Activated B cell treated with CpG ODN at 0.5 μM for 24 hours (primary cell): ENCODE measurements at regions not wholly inside any gene's neighbourhood (a gene's known extent, or its start where the extent isn't known, plus 50 kb on each side); places are given as distances from the start of the nearest gene placed in this dataset.

Experiments used
- ATAC-seq: fragments of 200-7000 bp; cut with Tn5 transposase; one replicate; pipeline ENCODE4 v1.10.0; 2021; ENCODE audit warnings: low read depth, mild to moderate bottlenecking, moderate library complexity
- CTCF ChIA-PET: fragments of 350-600 bp; sonication (Branson Sonifier 250); formaldehyde crosslinking; loops from one replicate; lab custom pipeline; 2021; ENCODE audit warnings: antibody characterized with exemption; lab: Charles Lee
- POLR2A ChIA-PET: fragments of 350-600 bp; sonication (Branson Sonifier 250); formaldehyde crosslinking; loops from one replicate; lab custom pipeline; 2021; ENCODE audit warnings: antibody characterized with exemption; lab: Charles Lee
- DNase-seq: peaks from one replicate; pipeline ENCODE4 v3.0.0; 2022
- H3K27ac Mint-ChIP-seq: one replicate; pipeline ENCODE4 v1.8.0; 2020; ENCODE audit warnings: mixed read lengths
- H3K27me3 Mint-ChIP-seq: one replicate; pipeline ENCODE4 v1.8.0; 2021; ENCODE audit warnings: mixed read lengths
- H3K36me3 Mint-ChIP-seq: one replicate; pipeline ENCODE4 v1.8.0; 2021; ENCODE audit warnings: low read depth, mixed read lengths
- H3K4me1 Mint-ChIP-seq: one replicate; pipeline ENCODE4 v1.8.0; 2021; ENCODE audit warnings: mixed read lengths
- H3K4me3 Mint-ChIP-seq: one replicate; pipeline ENCODE4 v1.8.0; 2020; ENCODE audit warnings: mild to moderate bottlenecking, mixed read lengths
- H3K9me3 Mint-ChIP-seq: one replicate; pipeline ENCODE4 v1.8.0; 2020; ENCODE audit warnings: mixed read lengths
- intact Hi-C: fragments of 100-400 bp; cut with micrococcal nuclease; formaldehyde crosslinking; loops from one replicate; pipeline ENCODE4 v1.15.1; 2024
- TF ChIP-seq, protein P1 (sequence below): fragments of 200-600 bp; IDR thresholded peaks from one replicate; pipeline ENCODE4 v1.8.0; 2022; ENCODE audit warnings: antibody characterized with exemption, mild to moderate bottlenecking

DNA sequence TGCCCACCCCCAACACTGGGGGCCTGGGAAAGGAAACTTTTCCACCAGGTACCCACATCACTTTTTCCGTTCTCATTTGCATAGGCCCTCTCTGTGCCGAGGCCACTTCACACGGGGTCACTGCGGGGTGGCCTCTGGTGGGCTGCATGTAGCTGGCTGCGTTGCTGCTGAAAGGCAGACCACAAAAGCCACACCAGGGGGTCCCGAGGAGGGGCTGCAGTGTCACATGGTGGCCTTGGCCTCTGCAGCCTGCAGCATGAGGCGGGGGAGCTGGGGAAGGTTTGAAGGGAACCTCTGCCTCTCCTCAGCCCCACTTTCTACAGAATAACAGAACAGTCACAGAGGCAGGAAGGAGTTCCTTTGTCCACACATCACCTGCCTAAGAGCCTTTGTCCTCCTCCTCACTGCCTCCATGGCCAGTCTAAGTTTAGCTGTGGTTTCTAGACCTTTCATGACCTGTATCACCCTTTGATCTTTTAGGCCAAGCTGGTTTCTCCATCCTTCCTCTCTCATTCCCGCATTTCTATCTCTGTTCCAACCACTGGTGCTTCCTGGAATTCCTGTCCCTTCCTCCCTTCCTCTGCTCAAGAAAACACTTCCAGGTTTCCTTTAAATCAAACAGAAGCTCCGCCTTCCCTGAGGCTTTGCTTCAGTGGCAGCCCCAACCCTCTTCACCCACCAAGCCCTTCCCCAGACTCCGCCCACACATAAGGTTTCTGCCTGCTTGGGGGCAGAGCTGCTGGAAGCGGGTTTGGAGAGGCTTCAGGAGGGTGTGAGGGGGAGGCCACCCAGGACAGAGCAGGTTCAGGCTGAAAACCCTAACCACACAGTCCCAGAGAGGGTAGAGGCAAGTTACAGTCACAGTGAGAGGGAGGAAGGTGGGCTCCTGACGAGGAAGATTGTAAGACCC, 150.7 kb upstream of the TLE3 start:
- POLR2A ChIA-PET, result interaction anchor here (0.8 to 1.4 kb wide), 3 partner anchors 10 to 74 kb away, joined by 3 to 4 read pairs (median 4); no protein-coding TSS in a partner anchor
- peak overlapping the region; percentile 52 for H3K27ac Mint-ChIP-seq
- DNase-seq (no peak), ATAC-seq (peak; percentile 27)
- no peaks in the 10 kb centered on the region for H3K27me3 Mint-ChIP-seq
- CTCF ChIA-PET, result no interaction called here
- no peaks in the 10 kb centered on the region for H3K9me3 Mint-ChIP-seq
- no peaks in the 10 kb centered on the region for H3K36me3 Mint-ChIP-seq
- TF ChIP-seq, protein P1, sequence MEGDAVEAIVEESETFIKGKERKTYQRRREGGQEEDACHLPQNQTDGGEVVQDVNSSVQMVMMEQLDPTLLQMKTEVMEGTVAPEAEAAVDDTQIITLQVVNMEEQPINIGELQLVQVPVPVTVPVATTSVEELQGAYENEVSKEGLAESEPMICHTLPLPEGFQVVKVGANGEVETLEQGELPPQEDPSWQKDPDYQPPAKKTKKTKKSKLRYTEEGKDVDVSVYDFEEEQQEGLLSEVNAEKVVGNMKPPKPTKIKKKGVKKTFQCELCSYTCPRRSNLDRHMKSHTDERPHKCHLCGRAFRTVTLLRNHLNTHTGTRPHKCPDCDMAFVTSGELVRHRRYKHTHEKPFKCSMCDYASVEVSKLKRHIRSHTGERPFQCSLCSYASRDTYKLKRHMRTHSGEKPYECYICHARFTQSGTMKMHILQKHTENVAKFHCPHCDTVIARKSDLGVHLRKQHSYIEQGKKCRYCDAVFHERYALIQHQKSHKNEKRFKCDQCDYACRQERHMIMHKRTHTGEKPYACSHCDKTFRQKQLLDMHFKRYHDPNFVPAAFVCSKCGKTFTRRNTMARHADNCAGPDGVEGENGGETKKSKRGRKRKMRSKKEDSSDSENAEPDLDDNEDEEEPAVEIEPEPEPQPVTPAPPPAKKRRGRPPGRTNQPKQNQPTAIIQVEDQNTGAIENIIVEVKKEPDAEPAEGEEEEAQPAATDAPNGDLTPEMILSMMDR, result no peak
- peaks cover 52% of the 10 kb centered on the region for H3K4me1 Mint-ChIP-seq
- intact Hi-C loops, result no loop called here
- peak overlapping the region; percentile 39 for H3K4me3 Mint-ChIP-seq

DNA sequence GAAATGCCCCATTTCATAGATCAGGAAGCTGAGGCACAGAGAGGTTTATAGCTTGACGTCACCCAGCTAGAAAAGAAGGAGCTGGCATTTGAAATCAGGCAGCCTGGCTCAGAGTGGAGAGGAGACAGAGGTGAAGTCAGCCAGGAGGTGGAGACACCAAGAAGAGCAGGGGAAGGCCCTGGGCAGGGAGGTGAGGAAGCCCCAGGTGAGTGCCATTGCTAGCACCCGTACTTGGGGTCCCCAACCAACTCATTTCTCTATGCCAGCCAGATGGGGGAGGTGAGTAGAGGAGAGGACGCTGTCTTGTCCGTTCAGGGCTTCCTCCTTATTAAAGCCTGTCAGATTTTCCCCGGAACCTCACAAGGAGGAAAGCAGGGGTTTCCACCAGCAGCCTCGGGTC, 149.6 kb upstream of the TLE3 start:
- H3K27ac Mint-ChIP-seq, result no peak overlapping the region
- TF ChIP-seq, protein P1, result no peak
- no peaks in the 10 kb centered on the region for H3K27me3 Mint-ChIP-seq
- ATAC-seq, result no peak
- intact Hi-C loops, result no loop called here
- H3K4me3 Mint-ChIP-seq, result no peak overlapping the region
- CTCF ChIA-PET, result interaction anchor here (1.0 kb wide), 1 partner anchor 11 kb away, joined by 3 read pairs; no protein-coding TSS in a partner anchor
- no peak for DNase-seq
- H3K36me3 Mint-ChIP-seq, result no peaks in the 10 kb centered on the region
- peaks cover 62% of the 10 kb centered on the region for H3K4me1 Mint-ChIP-seq
- no peaks in the 10 kb centered on the region for H3K9me3 Mint-ChIP-seq
- POLR2A ChIA-PET, result interaction anchor here (0.9 to 1.6 kb wide), 3 partner anchors 12 to 22 kb away, joined by 3 to 5 read pairs (median 4); no protein-coding TSS in a partner anchor

DNA sequence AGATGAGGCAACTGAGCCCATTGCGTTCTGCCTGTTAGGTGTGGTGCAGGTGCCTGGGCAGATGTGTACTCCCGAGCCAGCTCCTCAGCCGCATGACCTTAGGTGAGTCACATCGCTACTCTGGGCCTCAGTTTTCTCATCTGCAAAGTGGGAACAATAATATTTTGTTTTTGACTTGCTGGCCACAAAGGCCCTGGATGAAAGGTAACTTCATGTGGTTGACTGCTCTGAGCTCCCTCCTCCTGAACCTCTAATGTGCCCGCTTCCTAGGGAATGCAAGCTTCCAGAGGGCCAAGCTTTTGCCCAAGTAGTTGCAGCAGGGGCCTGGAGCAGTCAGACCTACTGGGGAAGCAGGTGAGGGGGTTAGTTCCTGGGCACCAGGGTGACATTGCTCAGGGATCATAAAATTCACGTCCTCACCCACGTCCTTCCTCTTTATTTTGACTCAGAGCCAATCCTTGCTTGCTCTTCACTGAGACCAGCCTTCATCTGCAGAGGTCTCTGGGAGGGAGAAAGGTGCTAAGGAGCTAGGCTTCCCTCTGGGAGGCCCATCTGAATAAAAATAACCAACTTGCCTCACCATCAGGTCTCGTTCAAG, 149.0 kb upstream of the TLE3 start:
- ATAC-seq (no peak), DNase-seq (no peak)
- TF ChIP-seq, protein P1, result no peak
- H3K27me3 Mint-ChIP-seq, result no peaks in the 10 kb centered on the region
- ChIA-PET POLR2A (interaction anchor here (0.9 to 1.6 kb wide), 3 partner anchors 12 to 22 kb away, joined by 3 to 5 read pairs (median 4); no protein-coding TSS in a partner anchor), CTCF (interaction anchor here (1.0 kb wide), 1 partner anchor 12 kb away, joined by 3 read pairs; no protein-coding TSS in a partner anchor)
- intact Hi-C loops, result no loop called here
- no peak overlapping the region for H3K27ac Mint-ChIP-seq
- H3K4me3 Mint-ChIP-seq, result no peak overlapping the region
- no peaks in the 10 kb centered on the region for H3K36me3 Mint-ChIP-seq
- H3K9me3 Mint-ChIP-seq, result no peaks in the 10 kb centered on the region
- H3K4me1 Mint-ChIP-seq, result peaks cover 63% of the 10 kb centered on the region

DNA sequence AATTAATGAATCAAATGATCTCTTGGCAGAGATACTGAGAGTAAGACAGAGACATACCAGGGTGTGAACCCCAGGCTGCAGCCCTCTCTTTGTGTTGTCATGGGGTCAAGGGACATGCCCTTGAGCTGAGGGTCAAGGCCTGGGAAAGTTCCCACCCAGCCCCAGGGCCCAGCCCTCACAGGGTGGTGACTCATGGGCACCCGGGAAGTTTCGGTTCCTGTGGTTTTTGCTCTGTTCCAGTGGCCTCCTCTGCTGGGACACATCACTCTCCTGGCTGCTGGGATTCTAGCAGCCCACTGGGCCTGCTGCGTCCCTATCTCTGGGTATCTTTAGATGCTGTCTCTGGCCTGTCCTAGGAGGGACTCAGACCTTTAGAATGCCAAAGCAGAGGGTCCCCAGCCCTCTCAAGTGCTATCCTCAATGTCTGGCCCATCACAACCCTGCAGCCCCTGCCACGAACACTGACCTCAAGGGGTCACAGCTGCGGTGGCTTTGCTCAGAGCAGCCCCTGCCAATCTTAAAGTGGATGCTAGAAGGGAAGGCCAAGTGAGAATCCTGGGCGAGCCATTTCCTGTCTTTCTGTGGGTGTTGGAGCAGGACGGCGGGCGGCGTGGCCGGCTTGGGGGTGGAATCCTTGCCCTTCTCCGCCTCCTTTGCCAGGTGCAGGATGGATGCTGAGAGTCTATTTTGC, 148.4 kb upstream of the TLE3 start:
- ChIA-PET CTCF (interaction anchor here (1.0 kb wide), 1 partner anchor 13 kb away, joined by 3 read pairs; no protein-coding TSS in a partner anchor), POLR2A (interaction anchor here (1.2 to 1.6 kb wide), 2 partner anchors 17 to 23 kb away, joined by 4 to 5 read pairs; no protein-coding TSS in a partner anchor)
- H3K36me3 Mint-ChIP-seq, result no peaks in the 10 kb centered on the region
- TF ChIP-seq, protein P1, result no peak
- ATAC-seq (peak; percentile 37), DNase-seq (no peak)
- no peak overlapping the region for H3K27ac Mint-ChIP-seq
- no peaks in the 10 kb centered on the region for H3K9me3 Mint-ChIP-seq
- no peak overlapping the region for H3K4me3 Mint-ChIP-seq
- intact Hi-C loops, result no loop called here
- H3K27me3 Mint-ChIP-seq, result no peaks in the 10 kb centered on the region
- peaks cover 63% of the 10 kb centered on the region for H3K4me1 Mint-ChIP-seq
